ENCODE measurements at regions not wholly inside any gene's neighbourhood (a gene's known extent, or its start where the extent isn't known, plus 50 kb on each side); places are given as distances from the start of the nearest gene placed in this dataset.

DNA sequence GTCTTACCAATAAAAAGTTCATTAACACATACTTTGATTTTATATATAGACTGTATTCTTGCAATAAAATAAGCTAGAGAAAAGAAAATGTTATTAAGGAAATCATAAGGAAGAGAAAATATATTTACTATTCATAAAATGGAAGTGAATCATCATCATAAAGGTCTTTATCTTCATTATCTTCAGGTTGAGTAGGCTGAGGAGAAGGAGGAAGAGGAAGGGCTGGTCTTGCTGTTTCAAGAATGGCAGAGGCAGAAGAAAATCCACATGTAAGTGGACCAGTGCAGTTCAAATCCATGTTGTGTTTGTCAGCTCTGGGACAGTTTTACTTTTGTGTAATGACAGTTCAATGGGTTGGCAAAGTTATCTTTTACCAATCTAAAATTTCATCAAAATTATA is 609.1 kb upstream of the ANKRD30A start:
- peaks cover 0 to 17% (median 6%) of the 10 kb centered on the region in 7 donors for H3K9me3 Mint-ChIP-seq
- H3K36me3 Mint-ChIP-seq: no peaks in the 10 kb centered on the region
- no peak for ATAC-seq (ENCODE audit: low read depth in 2 of 2)

DNA sequence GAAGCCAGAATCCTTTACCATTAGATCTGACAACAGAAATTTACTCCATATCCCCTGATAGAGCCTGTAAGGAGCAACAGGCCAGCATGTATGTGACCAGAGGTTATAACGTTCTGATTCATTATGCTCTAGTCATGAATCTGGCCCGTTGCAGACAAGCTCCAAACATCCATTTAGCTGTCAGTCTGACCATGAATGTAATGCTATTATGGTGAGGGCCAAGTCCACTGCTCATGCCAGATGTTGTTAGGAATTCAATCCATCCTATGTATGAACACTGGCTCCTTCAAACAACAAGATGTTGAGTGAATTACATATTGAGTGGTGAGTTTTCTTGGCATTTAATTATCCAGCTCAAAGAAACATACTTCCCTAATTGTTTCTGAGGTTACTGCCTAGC is 610.1 kb upstream of the ANKRD30A start:
- Histone ChIP-seq H3K4me3 (ENCODE audit: low read depth, low read length) (no peak overlapping the region), H3K27me3 (ENCODE audit: control insufficient read depth, insufficient read depth, low read length) (no peaks in the 10 kb centered on the region), H3K9me3 (ENCODE audit: control insufficient read depth in 2 of 2, low read length in 2 of 2) (no peaks in the 10 kb centered on the region), H3K36me3 (ENCODE audit: control insufficient read depth, insufficient read depth, low read length) (no peaks in the 10 kb centered on the region), H3K27ac (ENCODE audit: insufficient read depth, low read length, poor library complexity, severe bottlenecking) (no peak overlapping the region), H3K4me1 (ENCODE audit: control insufficient read depth, insufficient read depth, low read length, poor library complexity, severe bottlenecking) (no peaks in the 10 kb centered on the region)
- H3K4me1 Mint-ChIP-seq: no peaks in the 10 kb centered on the region
- no peaks in the 10 kb centered on the region for H3K36me3 Mint-ChIP-seq
- no peak overlapping the region for H3K27ac Mint-ChIP-seq
- DNase-seq: no peak
- ATAC-seq (ENCODE audit: low read depth in 2 of 2): no peak
- no peak overlapping the region for H3K4me3 Mint-ChIP-seq
- H3K9me3 Mint-ChIP-seq: peaks cover 0 to 22% (median 7%) of the 10 kb centered on the region in 7 donors
- no peaks in the 10 kb centered on the region for H3K27me3 Mint-ChIP-seq

More for the DNA sequence above, 609.1 kb upstream of the ANKRD30A start:
- H3K4me1 Mint-ChIP-seq: no peaks in the 10 kb centered on the region
- H3K27ac ChIP-seq (ENCODE audit: insufficient read depth, low read length, poor library complexity, severe bottlenecking): no peak overlapping the region
- no peak overlapping the region for H3K4me3 Mint-ChIP-seq
- no peaks in the 10 kb centered on the region for H3K36me3 ChIP-seq (ENCODE audit: control insufficient read depth, insufficient read depth, low read length)
- no peaks in the 10 kb centered on the region for H3K9me3 ChIP-seq (ENCODE audit: control insufficient read depth in 2 of 2, low read length in 2 of 2)
- H3K4me1 ChIP-seq (ENCODE audit: control insufficient read depth, insufficient read depth, low read length, poor library complexity, severe bottlenecking): no peaks in the 10 kb centered on the region
- no peak for DNase-seq
- H3K4me3 ChIP-seq (ENCODE audit: low read depth, low read length): no peak overlapping the region
- H3K27me3 ChIP-seq (ENCODE audit: control insufficient read depth, insufficient read depth, low read length): no peaks in the 10 kb centered on the region
- no peaks in the 10 kb centered on the region for H3K27me3 Mint-ChIP-seq
- no peak overlapping the region for H3K27ac Mint-ChIP-seq

DNA sequence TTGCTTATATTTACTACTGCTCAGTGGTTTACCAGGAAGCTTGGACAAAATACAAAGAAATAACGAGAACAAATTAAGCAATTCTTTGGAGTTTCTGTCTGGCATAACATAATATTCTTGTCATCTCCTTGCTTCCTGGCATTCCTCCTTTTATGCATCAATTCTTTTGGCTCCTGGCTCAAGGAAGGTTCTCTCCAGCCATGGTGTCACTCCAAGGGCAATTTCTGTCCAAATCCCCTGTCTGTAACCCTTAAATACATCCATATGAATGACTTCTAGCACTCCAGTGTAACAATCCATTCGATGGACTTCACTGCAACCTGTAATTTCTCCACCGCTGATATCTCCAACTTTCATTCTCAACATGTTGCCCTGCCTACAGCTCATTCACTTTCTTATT is 617.7 kb upstream of the ANKRD30A start:
- no peak overlapping the region for H3K27ac ChIP-seq (ENCODE audit: insufficient read depth, low read length, poor library complexity, severe bottlenecking)
- H3K36me3 Mint-ChIP-seq: peaks cover 3% of the 10 kb centered on the region
- no peak for DNase-seq
- no peak for ATAC-seq (ENCODE audit: low read depth in 2 of 2)
- H3K4me1 Mint-ChIP-seq: no peaks in the 10 kb centered on the region
- no peak overlapping the region for H3K4me3 ChIP-seq (ENCODE audit: low read depth, low read length)
- no peaks in the 10 kb centered on the region for H3K36me3 ChIP-seq (ENCODE audit: control insufficient read depth, insufficient read depth, low read length)
- H3K27ac Mint-ChIP-seq: no peak overlapping the region
- H3K9me3 Mint-ChIP-seq: peaks cover 2 to 18% (median 7%) of the 10 kb centered on the region in 7 donors
- no peak overlapping the region for H3K4me3 Mint-ChIP-seq
- H3K9me3 ChIP-seq (ENCODE audit: control insufficient read depth in 2 of 2, low read length in 2 of 2): no peaks in the 10 kb centered on the region
- no peaks in the 10 kb centered on the region for H3K27me3 Mint-ChIP-seq
- H3K4me1 ChIP-seq (ENCODE audit: control insufficient read depth, insufficient read depth, low read length, poor library complexity, severe bottlenecking): no peaks in the 10 kb centered on the region
- no peaks in the 10 kb centered on the region for H3K27me3 ChIP-seq (ENCODE audit: control insufficient read depth, insufficient read depth, low read length)

DNA sequence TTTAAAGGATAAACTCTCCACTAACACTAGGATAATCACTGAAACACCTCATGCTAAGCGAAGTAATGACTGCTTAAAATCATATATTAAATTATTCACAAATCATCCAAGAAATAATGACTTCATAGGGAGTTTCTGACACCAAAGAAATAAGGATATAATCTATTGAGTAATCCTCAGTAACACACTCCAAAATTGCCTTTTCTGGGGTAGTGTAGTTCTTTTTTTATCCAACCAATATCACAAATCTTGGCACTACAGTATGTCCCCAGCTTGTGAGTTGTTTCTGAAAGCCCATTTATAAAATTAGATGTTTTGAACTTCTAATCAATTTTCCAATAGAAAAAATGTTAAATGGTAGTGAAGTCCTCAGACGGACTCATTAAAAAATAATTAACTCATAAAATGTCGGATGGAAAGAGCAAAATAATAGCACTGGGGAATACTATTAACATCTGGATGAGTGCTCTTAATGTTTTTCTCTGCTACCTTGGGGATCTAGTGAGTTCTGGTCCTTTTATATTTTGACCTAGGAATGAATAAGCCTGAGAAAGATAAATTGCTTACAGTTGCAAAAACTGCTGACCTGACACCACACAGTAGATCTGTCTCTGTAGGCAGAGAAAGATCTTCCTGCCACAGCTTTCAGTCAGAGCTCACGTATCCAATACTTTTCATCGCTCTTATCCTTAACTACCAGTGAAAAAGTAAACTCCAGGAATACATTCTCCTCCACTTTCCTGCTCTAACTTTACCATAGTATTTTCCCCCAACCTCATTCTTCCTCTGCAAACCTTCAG is 618.5 kb upstream of the ANKRD30A start:
- Mint-ChIP-seq H3K4me1 (no peaks in the 10 kb centered on the region), H3K27ac (no peak overlapping the region), H3K9me3 (peaks cover 2 to 16% (median 5%) of the 10 kb centered on the region in 7 donors), H3K36me3 (peaks cover 3% of the 10 kb centered on the region), H3K27me3 (no peaks in the 10 kb centered on the region), H3K4me3 (no peak overlapping the region)
- Histone ChIP-seq H3K4me3 (ENCODE audit: low read depth, low read length) (no peak overlapping the region), H3K27me3 (ENCODE audit: control insufficient read depth, insufficient read depth, low read length) (no peaks in the 10 kb centered on the region), H3K9me3 (ENCODE audit: control insufficient read depth in 2 of 2, low read length in 2 of 2) (no peaks in the 10 kb centered on the region), H3K27ac (ENCODE audit: insufficient read depth, low read length, poor library complexity, severe bottlenecking) (no peak overlapping the region), H3K4me1 (ENCODE audit: control insufficient read depth, insufficient read depth, low read length, poor library complexity, severe bottlenecking) (no peaks in the 10 kb centered on the region), H3K36me3 (ENCODE audit: control insufficient read depth, insufficient read depth, low read length) (no peaks in the 10 kb centered on the region)
- ATAC-seq (ENCODE audit: low read depth in 2 of 2) (no peak), DNase-seq (no peak)

DNA sequence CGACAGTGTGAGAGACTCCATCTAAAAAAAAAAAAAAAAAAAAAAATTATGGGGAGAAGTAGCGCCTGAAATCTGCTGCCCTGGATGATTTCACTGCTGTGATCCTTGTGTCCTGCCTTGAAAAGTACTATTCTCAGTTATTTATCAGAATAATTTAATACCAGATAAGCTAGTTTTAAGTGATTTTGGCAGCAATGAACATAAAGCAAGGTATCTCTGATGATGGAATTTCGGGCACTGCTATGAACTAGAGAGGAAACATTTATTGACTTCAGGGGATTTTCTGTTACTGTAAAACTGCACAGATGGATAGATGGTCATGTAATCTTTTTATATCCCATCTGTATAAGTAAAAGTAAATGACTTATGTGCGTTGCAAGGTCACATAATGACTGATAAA is 619.1 kb upstream of the ANKRD30A start:
- no peak overlapping the region for H3K27ac Mint-ChIP-seq
- Histone ChIP-seq H3K36me3 (ENCODE audit: control insufficient read depth, insufficient read depth, low read length) (no peaks in the 10 kb centered on the region), H3K9me3 (ENCODE audit: control insufficient read depth in 2 of 2, low read length in 2 of 2) (no peaks in the 10 kb centered on the region), H3K4me3 (ENCODE audit: low read depth, low read length) (no peak overlapping the region), H3K27me3 (ENCODE audit: control insufficient read depth, insufficient read depth, low read length) (no peaks in the 10 kb centered on the region), H3K27ac (ENCODE audit: insufficient read depth, low read length, poor library complexity, severe bottlenecking) (no peak overlapping the region), H3K4me1 (ENCODE audit: control insufficient read depth, insufficient read depth, low read length, poor library complexity, severe bottlenecking) (no peaks in the 10 kb centered on the region)
- peaks cover 3% of the 10 kb centered on the region for H3K36me3 Mint-ChIP-seq
- H3K4me1 Mint-ChIP-seq: no peaks in the 10 kb centered on the region
- DNase-seq: no peak
- peaks cover 2 to 22% (median 7%) of the 10 kb centered on the region in 7 donors for H3K9me3 Mint-ChIP-seq
- H3K27me3 Mint-ChIP-seq: no peaks in the 10 kb centered on the region
- no peak for ATAC-seq (ENCODE audit: low read depth in 2 of 2)
- H3K4me3 Mint-ChIP-seq: no peak overlapping the region

DNA sequence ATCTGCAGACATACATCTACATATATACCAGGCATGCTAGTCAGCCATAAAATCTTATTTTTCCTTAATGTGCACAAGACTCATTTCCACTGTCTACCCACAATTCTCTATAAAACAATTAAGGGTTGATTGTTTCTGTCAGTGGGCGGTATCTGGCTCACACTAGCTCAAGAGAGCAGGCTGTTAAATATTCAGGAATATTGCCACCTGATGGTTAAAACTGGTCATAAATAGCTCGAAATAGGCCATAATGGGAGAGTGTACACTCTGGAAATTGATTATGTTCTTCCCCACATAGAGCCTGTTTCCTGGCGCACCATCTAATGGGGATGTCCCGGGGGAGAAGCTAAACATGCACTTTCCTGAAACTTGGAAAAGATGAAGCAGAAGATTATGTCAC is 620.6 kb upstream of the ANKRD30A start:
- Histone ChIP-seq H3K4me3 (ENCODE audit: low read depth, low read length) (no peak overlapping the region), H3K36me3 (ENCODE audit: control insufficient read depth, insufficient read depth, low read length) (no peaks in the 10 kb centered on the region), H3K27ac (ENCODE audit: insufficient read depth, low read length, poor library complexity, severe bottlenecking) (no peak overlapping the region), H3K27me3 (ENCODE audit: control insufficient read depth, insufficient read depth, low read length) (no peaks in the 10 kb centered on the region), H3K4me1 (ENCODE audit: control insufficient read depth, insufficient read depth, low read length, poor library complexity, severe bottlenecking) (no peaks in the 10 kb centered on the region), H3K9me3 (ENCODE audit: control insufficient read depth in 2 of 2, low read length in 2 of 2) (no peaks in the 10 kb centered on the region)
- no peak for ATAC-seq (ENCODE audit: low read depth in 2 of 2)
- Mint-ChIP-seq H3K4me3 (no peak overlapping the region), H3K9me3 (peaks cover under 1 to 18% (median 7%) of the 10 kb centered on the region in 7 donors), H3K27ac (no peak overlapping the region), H3K27me3 (no peaks in the 10 kb centered on the region), H3K36me3 (peaks cover 3% of the 10 kb centered on the region), H3K4me1 (no peaks in the 10 kb centered on the region)
- no peak for DNase-seq

DNA sequence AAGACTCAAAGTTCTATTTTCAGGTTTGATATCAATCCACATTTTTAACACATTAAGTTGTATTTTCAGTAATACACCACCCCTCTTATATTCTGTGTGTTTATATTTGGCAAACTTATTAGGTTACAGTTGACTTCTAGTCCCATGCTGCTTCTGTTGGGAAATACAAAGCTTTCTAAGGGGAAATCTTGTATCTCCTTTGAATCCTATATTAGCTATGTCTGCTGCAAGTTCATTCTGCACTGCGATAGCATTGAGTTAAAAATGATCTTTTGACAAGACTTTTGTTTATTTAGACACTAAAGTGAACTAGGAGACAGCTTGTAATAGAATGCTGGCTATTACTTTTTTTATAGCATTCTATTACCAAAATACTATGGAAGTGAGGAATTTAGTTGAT is 625.1 kb upstream of the ANKRD30A start:
- Mint-ChIP-seq H3K4me1 (no peaks in the 10 kb centered on the region), H3K4me3 (no peak overlapping the region), H3K27ac (no peak overlapping the region), H3K27me3 (no peaks in the 10 kb centered on the region), H3K9me3 (peaks cover 0 to 13% (median 5%) of the 10 kb centered on the region in 7 donors), H3K36me3 (peaks cover 3% of the 10 kb centered on the region)
- Histone ChIP-seq H3K9me3 (ENCODE audit: control insufficient read depth in 2 of 2, low read length in 2 of 2) (no peaks in the 10 kb centered on the region), H3K4me1 (ENCODE audit: control insufficient read depth, insufficient read depth, low read length, poor library complexity, severe bottlenecking) (no peaks in the 10 kb centered on the region), H3K36me3 (ENCODE audit: control insufficient read depth, insufficient read depth, low read length) (no peaks in the 10 kb centered on the region), H3K4me3 (ENCODE audit: low read depth, low read length) (no peak overlapping the region), H3K27me3 (ENCODE audit: control insufficient read depth, insufficient read depth, low read length) (no peaks in the 10 kb centered on the region), H3K27ac (ENCODE audit: insufficient read depth, low read length, poor library complexity, severe bottlenecking) (no peak overlapping the region)
- ATAC-seq (ENCODE audit: low read depth in 2 of 2) (no peak), DNase-seq (no peak)

DNA sequence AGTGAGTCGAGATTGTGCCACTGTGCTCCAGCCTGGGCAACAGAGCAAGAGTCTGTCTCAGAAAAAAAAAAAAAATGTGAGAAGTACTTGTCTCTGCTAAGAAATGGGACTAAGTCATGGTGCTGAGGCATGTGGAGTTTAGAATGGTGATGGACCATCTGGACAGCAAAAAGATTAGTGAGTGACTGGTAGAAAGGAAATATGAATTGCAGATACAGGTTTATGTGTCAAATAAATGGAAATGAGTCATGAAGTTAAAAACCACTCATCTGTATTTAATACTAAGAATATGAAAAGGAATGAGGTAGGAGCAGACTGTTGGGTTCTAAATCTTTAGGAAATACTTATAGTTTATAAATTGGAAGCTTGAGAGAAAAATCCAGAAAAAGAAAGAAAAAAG is 625.7 kb upstream of the ANKRD30A start:
- peaks cover 0 to 2% of the 10 kb centered on the region in 2 experiments for H3K9me3 ChIP-seq (ENCODE audit: control insufficient read depth in 2 of 2, low read length in 2 of 2)
- ATAC-seq (ENCODE audit: low read depth in 2 of 2) (no peak), DNase-seq (no peak)
- Mint-ChIP-seq H3K27ac (no peak overlapping the region), H3K4me3 (no peak overlapping the region), H3K36me3 (peaks cover 3% of the 10 kb centered on the region), H3K27me3 (no peaks in the 10 kb centered on the region), H3K4me1 (no peaks in the 10 kb centered on the region), H3K9me3 (peaks cover 0 to 13% (median 5%) of the 10 kb centered on the region in 7 donors)
- no peaks in the 10 kb centered on the region for H3K36me3 ChIP-seq (ENCODE audit: control insufficient read depth, insufficient read depth, low read length)
- H3K4me1 ChIP-seq (ENCODE audit: control insufficient read depth, insufficient read depth, low read length, poor library complexity, severe bottlenecking): no peaks in the 10 kb centered on the region
- no peak overlapping the region for H3K27ac ChIP-seq (ENCODE audit: insufficient read depth, low read length, poor library complexity, severe bottlenecking)
- no peaks in the 10 kb centered on the region for H3K27me3 ChIP-seq (ENCODE audit: control insufficient read depth, insufficient read depth, low read length)
- H3K4me3 ChIP-seq (ENCODE audit: low read depth, low read length): no peak overlapping the region
